ENCODE measurements at regions not wholly inside any gene's neighbourhood (a gene's known extent, or its start where the extent isn't known, plus 50 kb on each side); places are given as distances from the start of the nearest gene placed in this dataset.

- no peak for TF ChIP-seq MAF1 (CRISPR knock-in tag; IDR thresholded peaks at IDR 0.05; ENCODE audit: borderline replicate concordance)
- no peak for TF ChIP-seq SMC3 (IDR thresholded peaks at IDR 0.05; ENCODE audit: low read length)
- no peak for TF ChIP-seq ATF6 (CRISPR knock-in tag; conservative IDR thresholded peaks at IDR 0.05)
- TF ChIP-seq XRCC5 (optimal IDR thresholded peaks at IDR 0.05; ENCODE audit: low read length): no peak
- TF ChIP-seq SNAI1 (CRISPR knock-in tag; IDR thresholded peaks at IDR 0.05; ENCODE audit: borderline replicate concordance): no peak
These were observed 53.7 kb upstream of the RPL38 start (continued) for GRCh38 chr17:74149597-74150427.

- H2AFZ ChIP-seq (ENCODE audit: low read length): no peak overlapping the region
- H3K4me2 ChIP-seq (ENCODE audit: low read depth, low read length): no peak overlapping the region
- ChIA-PET POLR2A (no interaction called here), CTCF (ENCODE audit: low intra/inter-chr PET ratio, low total read pairs) (no interaction called here)
- no peak overlapping the region for H3K9ac ChIP-seq (ENCODE audit: insufficient read depth, low read depth, low read length)
- H3K4me1 ChIP-seq (ENCODE audit: insufficient read depth, low read length): no peaks in the 10 kb centered on the region
- intact Hi-C loops (cut with micrococcal nuclease; ENCODE audit: unreplicated experiment): no loop called here
- TF ChIP-seq MZF1 (CRISPR knock-in tag; IDR thresholded peaks at IDR 0.05; ENCODE audit: borderline replicate concordance): no peak
- TF ChIP-seq ZNF512B (CRISPR knock-in tag; IDR thresholded peaks at IDR 0.05; ENCODE audit: borderline replicate concordance): no peak
- TF ChIP-seq ZNF337 (CRISPR knock-in tag; IDR thresholded peaks at IDR 0.05; ENCODE audit: borderline replicate concordance, low read depth): no peak
- no peak for TF ChIP-seq PPARG (CRISPR knock-in tag; conservative IDR thresholded peaks at IDR 0.05)
- no peak for TF ChIP-seq IRF1 (CRISPR knock-in tag; IDR thresholded peaks at IDR 0.05; ENCODE audit: low read depth)
- TF ChIP-seq ZNF44 (CRISPR knock-in tag; IDR thresholded peaks at IDR 0.05): no peak
- TF ChIP-seq E2F5 (CRISPR knock-in tag; conservative IDR thresholded peaks at IDR 0.05): no peak
- H3K36me3 ChIP-seq (replicated peaks in 1 of 2; ENCODE audit: control insufficient read depth in 1 of 2, insufficient read depth in 2 of 2, low read length in 2 of 2): no peaks in the 10 kb centered on the region
- no peak for ATAC-seq
- H3K4me3 ChIP-seq (replicated peaks in 1 of 3; ENCODE audit: insufficient read depth in 1 of 3, low read depth in 2 of 3, low read length in 3 of 3): no peak overlapping the region
- no peak for DNase-seq (ENCODE audit: low spot score)
- no peaks in the 10 kb centered on the region for H3K9me3 ChIP-seq (ENCODE audit: low read length)
- no peaks in the 10 kb centered on the region for H3K79me2 ChIP-seq (ENCODE audit: insufficient read depth, low read length)
- BruUV-seq (replicated peaks): no TSS peak
- WGBS (ENCODE audit: low lambda C conversion rate): 8% methylated on average over 13 of the region's 14 CpGs
- no peak overlapping the region for H3K27ac ChIP-seq (ENCODE audit: extremely low read length, insufficient read depth, low read length)
- FAIRE-seq: no peak
- H4K20me1 ChIP-seq (ENCODE audit: insufficient read depth, low read length): no peaks in the 10 kb centered on the region
- peaks cover 0 to 45% of the 10 kb centered on the region in 2 experiments for H3K27me3 ChIP-seq (ENCODE audit: control insufficient read depth in 1 of 2, insufficient read depth in 2 of 2, low read length in 2 of 2)
- in situ Hi-C loops (cut with HindIII; ENCODE audit: extremely low pct_ligation_motif_present, low pct_unique_long_range_greater_than_20kb): no loop called here
These were observed 53.0 kb upstream of the RPL38 start for GRCh38 chr17:74150428-74151025.

All from HepG2 (cell line).